HL-60/S4 (cell line): ENCODE measurements at regions not wholly inside any gene's neighbourhood (a gene's known extent, or its start where the extent isn't known, plus 50 kb on each side); places are given as distances from the start of the nearest gene placed in this dataset.

Experiments
- in situ Hi-C: fragments of 300-500 bp; cut with MboI; formaldehyde crosslinking; loops from 2 replicates; pipeline ENCODE4 v1.14.3; 2022; ENCODE audit warnings: low sequenced_read_pairs

DNA sequence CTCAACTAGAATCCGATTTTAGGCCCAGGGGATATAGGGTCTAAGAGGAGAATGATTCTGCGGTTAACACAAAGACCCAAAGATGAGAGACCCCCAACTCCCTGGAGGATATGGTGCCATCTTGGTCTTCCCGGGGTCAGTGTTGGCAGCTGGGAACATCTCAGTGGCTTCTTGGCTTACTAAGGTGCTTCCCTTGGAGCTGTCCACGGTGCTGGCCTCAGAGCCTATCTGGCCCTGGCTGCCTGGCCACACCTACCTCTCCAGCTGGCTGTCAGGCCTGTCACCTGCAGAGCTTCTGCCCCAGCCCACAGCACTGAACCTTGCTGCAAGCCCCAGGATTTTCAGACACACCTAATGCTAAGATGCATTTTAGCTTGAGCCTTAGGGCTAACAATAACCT is 70.7 kb upstream of the THY1 start:
- in situ Hi-C loops: loop anchor here (25.0 kb wide), 1 partner anchor 594 kb away; no protein-coding TSS in a partner anchor

DNA sequence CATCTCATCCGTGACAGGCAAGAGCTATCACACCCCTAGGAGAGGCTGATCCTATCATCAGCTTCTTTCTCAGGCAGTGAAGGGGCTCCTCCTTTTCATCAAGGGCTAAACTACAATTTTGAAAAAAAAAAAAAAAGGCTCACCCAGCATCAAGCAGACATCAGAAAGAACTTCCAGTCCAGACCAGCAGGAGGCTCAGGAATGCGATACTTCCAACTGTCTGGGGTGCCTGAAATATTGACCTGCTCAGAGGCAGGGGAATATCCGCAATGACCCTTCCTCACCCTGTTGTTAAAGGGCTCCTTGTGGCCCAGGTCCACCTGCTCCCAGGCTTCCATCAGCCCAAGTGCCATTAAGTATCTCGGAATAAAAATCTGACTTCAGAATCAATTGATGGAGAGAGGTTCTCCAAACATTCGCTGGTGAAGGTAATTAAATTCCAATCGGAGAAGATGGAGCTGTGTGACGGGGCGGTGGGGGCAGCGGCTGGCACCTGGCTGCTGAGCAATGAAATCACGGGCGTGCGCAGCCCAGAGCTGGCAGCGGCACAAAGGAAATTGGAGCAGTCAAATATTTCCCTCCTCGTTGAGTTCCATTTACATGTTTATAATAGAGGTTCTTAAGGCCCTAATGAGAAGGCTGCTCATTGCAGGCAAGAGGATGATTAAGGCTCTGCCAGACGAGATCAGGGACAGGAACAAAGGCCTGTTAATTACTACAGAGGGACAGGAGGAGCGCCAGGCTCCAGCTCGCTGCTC is 69.0 kb upstream of the THY1 start:
- in situ Hi-C loops: loop anchor here (25.0 kb wide), 1 partner anchor 595 kb away; no protein-coding TSS in a partner anchor

DNA sequence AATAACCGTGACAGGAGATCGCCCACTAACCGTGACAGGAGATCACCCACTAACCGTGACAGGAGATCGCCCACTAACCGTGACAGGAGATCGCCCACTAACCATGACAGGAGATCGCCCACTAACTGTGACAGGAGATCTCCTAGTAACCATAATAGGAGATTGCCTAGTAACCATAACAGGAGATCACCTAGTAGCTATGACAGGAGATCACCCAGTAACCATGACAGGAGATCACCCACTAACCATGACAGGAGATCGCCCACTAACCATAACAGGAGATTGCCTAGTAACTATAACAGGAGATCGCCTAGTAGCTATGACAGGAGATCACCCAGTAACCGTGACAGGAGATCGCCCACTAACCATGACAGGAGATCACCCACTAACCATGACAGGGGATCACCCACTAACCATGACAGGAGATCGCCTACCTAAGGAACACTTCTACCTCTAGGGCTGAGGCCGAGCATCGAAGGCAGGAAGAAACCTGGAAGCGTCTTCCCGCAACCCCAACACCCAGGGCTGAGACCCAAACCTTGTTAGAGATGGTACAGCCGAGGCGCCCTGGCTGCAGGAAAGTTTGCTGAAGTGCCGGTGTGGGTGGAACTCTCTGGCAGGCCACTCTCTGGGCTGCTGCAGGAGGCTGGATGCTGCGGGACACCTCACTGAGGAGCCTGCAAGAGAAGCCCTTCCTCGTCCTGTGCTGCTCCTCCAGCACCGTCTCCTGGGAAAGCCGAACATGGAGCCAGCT is 67.5 kb upstream of the THY1 start:
- in situ Hi-C loops: loop anchor here (25.0 kb wide), 1 partner anchor 597 kb away; no protein-coding TSS in a partner anchor

- in situ Hi-C loops: loop anchor here (25.0 kb wide), 1 partner anchor 598 kb away; no protein-coding TSS in a partner anchor
Observed at GRCh38 chr11:119489087-119489486, 66.1 kb upstream of the THY1 start.

- in situ Hi-C loops: loop anchor here (25.0 kb wide), 1 partner anchor 599 kb away; no protein-coding TSS in a partner anchor
Observed at GRCh38 chr11:119488256-119488995, 65.5 kb upstream of the THY1 start.

DNA sequence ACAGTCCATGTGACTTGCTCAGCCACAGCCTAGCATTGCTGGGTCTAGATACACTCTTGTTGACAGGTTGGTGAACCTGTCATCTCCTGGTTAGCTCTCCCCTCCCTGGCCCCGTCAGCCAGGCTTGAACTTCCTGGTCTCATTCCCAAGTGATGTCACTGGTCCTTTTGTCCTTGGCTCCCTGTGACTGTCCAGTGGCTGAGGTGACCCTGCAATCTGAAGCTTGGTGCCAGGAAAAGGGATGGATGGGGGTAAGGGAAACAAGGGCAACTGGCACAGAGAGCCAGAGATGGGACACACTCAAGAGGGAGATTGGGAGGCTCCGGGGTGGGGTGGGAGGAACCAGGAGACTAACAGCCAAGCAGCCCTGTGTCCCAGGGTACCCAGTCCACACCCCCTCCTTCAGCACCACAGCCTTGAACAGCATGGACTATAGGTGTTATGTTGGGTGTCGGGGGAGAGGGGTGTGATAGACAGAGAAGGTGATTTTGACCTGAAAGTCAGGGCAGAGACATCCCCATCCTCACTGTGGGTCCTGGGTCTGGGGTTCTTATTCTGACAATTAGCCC is 63.8 kb upstream of the THY1 start:
- in situ Hi-C loops: loop anchor here (25.0 kb wide), 1 partner anchor 601 kb away; no protein-coding TSS in a partner anchor

GRCh38 chr11:119486016-119486415 is 63.0 kb upstream of the THY1 start:
- in situ Hi-C loops: loop anchor here (25.0 kb wide), 1 partner anchor 601 kb away; no protein-coding TSS in a partner anchor

DNA sequence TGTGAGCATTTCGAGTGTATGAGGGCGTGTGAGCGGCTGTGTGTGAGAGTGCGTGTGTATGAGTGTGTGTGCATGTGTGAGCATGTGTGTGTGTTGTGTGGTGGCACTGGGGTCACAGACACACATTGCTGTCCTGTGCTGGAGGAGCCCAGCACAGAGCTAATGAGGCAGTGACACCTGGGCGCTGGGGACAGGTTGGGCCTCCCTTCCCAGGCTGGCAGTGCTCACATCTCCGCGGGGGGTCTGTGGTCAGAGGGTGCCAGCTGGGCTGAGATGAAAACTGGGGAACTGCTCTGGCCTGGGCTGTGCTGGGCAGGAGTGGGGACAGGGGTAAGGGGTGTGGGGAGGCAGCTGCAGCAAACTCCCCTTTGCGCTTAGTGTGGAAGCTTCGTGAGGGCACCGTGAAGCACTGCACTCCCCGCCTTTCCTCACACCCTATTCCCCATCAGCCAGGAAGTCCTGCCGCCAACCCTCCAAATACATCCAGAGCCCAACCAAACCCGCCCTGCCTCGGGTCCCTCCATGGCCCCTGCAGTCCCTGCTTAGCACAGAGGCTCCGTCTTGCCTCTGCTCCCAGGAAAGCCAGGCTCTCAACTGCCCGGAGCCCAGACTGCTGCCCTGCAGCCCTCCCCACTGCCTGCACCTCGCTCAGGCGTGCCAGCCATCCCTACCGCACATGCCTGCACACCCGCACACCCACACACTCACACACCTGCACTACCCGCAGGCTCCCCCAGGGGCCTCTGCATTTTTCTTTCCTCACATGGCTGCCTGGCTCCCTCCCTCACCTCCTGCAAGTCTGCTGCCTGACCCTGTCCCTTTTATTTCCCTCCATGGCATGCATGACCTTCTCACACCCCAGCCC is 62.0 kb upstream of the THY1 start:
- in situ Hi-C loops: loop anchor here (5.0 to 25.0 kb wide), 2 partner anchors 32 to 602 kb away; no protein-coding TSS in a partner anchor

GRCh38 chr11:119483881-119484371 is 61.0 kb upstream of the THY1 start:
- in situ Hi-C loops: loop anchor here (5.0 to 25.0 kb wide), 2 partner anchors 33 to 603 kb away; no protein-coding TSS in a partner anchor

GRCh38 chr11:119483341-119483880 is 60.4 kb upstream of the THY1 start:
- in situ Hi-C loops: loop anchor here (5.0 to 25.0 kb wide), 2 partner anchors 34 to 604 kb away; no protein-coding TSS in a partner anchor

- in situ Hi-C loops: loop anchor here (5.0 to 25.0 kb wide), 2 partner anchors 35 to 605 kb away; no protein-coding TSS in a partner anchor
Observed at GRCh38 chr11:119482521-119483011, 59.6 kb upstream of the THY1 start.

GRCh38 chr11:119481667-119482400 is 58.9 kb upstream of the THY1 start:
- in situ Hi-C loops: loop anchor here (5.0 to 25.0 kb wide), 2 partner anchors 35 to 605 kb away; no protein-coding TSS in a partner anchor

GRCh38 chr11:119481021-119481666 is 58.2 kb upstream of the THY1 start:
- in situ Hi-C loops: loop anchor here (5.0 to 25.0 kb wide), 2 partner anchors 36 to 606 kb away; no protein-coding TSS in a partner anchor

DNA sequence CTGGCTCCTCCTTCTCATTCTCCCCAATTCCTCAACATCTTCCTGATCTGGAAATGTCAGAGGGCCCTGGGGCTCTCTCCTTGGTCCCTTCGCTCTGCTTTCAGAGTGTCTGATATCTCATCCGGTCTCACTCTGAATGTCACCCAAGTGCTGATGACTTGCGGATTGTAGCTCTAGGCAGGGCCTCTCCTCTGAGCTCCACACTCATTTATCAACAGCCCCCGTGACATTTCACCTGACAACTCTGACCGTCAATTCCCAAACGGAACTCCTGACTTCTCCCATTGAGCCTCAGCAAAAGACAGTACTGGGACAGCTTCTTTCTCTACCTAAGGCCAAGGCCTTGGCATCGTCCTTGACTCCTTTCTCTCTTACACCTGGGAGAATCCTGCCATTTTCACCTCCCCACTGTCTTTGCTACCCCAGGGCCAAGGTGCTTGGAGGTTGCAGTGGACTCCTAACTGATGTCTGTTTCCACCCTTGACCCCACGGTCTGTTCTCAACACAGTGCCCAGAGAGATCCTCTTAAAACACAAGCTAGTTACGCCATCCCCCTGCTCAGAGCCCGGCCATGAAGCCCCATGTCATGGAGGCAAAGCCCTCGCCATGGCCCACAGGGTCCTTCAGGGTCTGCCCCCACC is 57.5 kb upstream of the THY1 start:
- in situ Hi-C loops: loop anchor here (5.0 to 25.0 kb wide), 2 partner anchors 37 to 607 kb away; no protein-coding TSS in a partner anchor

- in situ Hi-C loops: loop anchor here (5.0 to 25.0 kb wide), 2 partner anchors 38 to 608 kb away; no protein-coding TSS in a partner anchor
Observed at GRCh38 chr11:119479685-119480275, 56.8 kb upstream of the THY1 start.

- in situ Hi-C loops: loop anchor here (25.0 kb wide), 1 partner anchor 609 kb away; no protein-coding TSS in a partner anchor
Observed at GRCh38 chr11:119478711-119479285, 55.8 kb upstream of the THY1 start.
